NAMALWA (cell line): ENCODE measurements at regions not wholly inside any gene's neighbourhood (a gene's known extent, or its start where the extent isn't known, plus 50 kb on each side); places are given as distances from the start of the nearest gene placed in this dataset.

Experiments used
- DNase-seq: peaks from one replicate; pipeline ENCODE4 v3.0.0-alpha.2; 2015; ENCODE audit warnings: low spot score

DNA sequence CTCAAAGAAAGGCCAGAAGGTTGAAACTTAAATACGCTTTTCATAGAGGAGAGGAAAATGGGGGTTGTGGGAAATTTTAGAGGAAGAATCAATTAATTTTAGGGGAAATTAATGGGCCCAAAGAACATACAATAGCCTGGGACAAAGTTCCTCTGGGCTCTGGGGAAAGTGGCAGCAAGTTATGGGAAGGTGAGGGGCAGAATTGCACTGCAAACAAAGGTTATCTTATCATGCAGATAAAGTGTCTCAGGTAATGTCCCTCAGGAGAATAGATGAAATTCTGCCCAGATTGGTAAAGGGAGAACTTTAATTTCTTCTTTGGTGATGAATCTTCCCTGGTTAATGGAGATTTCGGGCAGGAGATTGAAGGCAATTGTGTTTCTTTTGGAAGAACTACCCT is 326.1 kb upstream of the SLC24A2 start:
- DNase-seq = no peak

- DNase-seq = no peak
These were observed 323.5 kb upstream of the SLC24A2 start for GRCh38 chr9:20112205-20112783.

- DNase-seq = no peak
These were observed 322.5 kb upstream of the SLC24A2 start for GRCh38 chr9:20111173-20111843.

- no peak for DNase-seq
These were observed 306.7 kb upstream of the SLC24A2 start for GRCh38 chr9:20095430-20096092.

- DNase-seq = no peak
These were observed 303.7 kb upstream of the SLC24A2 start for GRCh38 chr9:20092561-20092960.

- DNase-seq = no peak
These were observed 298.6 kb upstream of the SLC24A2 start for GRCh38 chr9:20087481-20087880.

DNA sequence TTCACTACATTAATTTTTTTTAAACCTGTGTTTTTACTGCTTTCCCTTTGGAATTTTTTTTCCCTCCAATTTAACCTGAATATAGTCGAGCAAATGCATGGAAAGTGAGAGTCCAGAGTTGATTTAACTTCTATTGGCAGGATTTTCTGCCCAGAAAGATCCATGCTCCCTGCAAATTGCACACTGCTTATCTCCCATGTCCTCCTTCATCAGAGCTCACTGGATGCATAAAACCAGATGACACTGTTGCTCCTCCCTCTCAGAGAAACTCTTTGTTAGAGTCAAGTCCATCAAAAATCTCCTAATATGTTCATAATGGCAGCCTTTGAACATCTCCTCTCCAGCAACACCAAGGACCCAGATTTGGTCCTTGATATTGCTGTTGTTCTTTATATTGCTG is 297.0 kb upstream of the SLC24A2 start:
- no peak for DNase-seq

GRCh38 chr9:20084125-20084524 is 295.3 kb upstream of the SLC24A2 start:
- DNase-seq = no peak

DNA sequence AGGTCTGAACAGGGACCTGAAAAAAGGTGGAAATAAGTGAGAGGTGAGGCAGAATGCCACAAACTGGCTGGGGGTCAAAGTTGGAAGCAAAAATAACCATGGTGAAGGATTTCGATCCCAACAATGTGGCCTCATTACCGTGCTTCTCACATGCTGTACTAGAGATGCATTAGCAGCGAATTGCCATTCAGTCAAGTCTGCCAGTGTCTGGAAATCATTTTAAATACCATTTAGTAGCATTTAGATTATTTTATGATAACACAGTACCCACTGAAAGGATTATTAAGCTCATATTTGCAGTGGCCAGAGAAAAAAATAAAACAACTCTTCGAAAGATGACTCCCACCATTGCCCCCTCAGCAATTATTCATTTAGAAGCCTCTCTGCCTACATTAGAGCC is 294.6 kb upstream of the SLC24A2 start:
- no peak for DNase-seq

DNA sequence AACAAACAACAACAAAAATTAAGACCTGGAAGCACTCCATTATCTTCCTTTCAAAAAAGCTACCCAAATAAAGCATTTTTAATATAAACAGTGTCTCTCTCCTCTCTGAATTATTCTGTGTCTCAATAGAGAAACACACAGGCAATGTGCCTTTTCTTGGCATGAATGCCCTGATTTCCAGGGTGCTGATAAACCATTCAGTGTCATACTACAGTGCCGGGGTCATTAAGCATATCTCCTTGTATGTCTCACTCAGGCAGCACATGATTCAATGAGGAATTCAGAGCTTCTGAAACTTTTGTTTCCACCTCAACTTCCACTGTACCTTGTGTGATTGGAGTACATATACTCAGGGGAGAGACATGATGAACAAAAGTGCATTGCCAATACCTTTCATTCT is 294.0 kb upstream of the SLC24A2 start:
- no peak for DNase-seq

- DNase-seq = no peak
These were observed 293.6 kb upstream of the SLC24A2 start for GRCh38 chr9:20082406-20082805.

- DNase-seq = no peak
These were observed 289.4 kb upstream of the SLC24A2 start for GRCh38 chr9:20078246-20078645.

DNA sequence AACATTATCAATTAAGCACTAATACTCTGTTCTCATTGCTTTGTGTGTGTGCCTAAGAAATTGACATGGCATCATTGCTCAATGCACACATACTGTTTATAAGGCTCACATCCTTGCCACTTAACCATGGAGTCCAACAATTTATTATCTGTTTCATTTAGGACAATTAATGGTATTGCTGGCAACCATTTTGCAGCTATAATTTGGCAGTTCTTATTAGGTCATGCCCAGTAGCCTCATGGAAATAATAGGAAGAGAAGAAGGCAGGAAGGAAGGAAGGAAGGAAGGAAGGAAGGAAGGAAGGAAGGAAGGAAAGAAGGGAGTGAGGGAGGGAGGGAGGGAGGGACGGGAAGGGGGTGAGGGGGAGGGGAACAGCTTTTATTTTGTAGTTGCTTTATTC is 285.5 kb upstream of the SLC24A2 start:
- no peak for DNase-seq

DNA sequence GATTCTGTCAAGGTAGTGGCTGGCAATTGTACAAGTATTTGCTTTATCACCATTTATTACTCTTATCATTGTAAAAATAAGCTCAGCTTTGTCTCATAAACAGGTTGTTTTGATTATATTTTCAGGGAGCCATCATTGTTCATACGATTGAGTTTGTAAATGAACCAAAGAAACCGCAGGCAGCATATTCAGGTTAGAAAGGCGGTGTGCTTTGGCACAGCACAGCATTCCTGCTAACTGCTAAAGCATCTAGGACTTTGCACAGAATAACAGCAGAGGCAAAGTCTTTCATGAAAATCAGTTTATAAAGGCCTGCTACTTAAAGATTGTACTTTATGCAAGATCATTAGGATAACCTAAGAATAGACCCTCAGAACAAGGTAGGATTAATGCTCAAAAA is 281.5 kb upstream of the SLC24A2 start:
- DNase-seq = no peak

DNA sequence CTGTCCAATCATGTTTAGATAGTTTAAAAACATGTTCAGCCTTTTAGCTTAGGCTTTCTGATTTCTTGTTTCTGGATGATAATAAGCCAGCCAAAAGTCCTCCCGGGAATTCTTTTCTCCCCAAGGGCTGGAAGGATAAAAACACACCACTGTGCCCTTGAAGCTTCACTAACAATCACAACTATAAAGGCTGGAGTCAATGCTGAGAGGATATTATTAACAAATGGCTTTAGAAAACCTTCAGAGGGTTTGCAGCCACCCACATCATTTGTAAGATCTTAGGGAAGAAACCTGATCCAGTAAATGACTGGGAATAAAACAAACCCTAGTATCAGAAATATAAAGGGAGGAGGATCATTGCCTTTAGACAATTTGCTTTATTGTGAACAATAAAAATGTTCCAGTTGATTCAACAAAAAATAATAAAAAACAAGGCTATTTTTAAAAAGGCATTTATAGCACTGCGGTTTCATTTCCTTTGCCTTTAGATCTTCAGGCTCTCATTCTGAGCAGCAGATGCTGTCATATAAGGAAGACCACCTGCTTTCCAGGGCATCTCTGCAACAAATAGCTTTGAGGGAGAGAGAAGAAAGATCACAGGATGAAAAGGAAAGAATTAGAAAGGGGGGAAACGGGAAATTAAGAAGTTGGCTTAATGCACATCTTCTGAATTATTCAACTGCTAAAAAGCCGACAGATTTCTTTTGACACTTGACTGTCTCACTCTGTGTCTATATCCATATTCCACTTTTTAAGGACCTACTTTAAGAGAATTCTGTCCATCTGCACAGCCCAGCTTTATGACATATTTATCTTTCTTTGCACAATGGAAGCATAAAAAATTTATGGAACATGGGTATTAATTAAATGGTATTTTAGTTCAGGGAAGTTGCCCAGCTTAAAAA is 277.2 kb upstream of the SLC24A2 start:
- peak; percentile 56 for DNase-seq

GRCh38 chr9:20065046-20065445 is 276.2 kb upstream of the SLC24A2 start:
- DNase-seq = peak; percentile 9

DNA sequence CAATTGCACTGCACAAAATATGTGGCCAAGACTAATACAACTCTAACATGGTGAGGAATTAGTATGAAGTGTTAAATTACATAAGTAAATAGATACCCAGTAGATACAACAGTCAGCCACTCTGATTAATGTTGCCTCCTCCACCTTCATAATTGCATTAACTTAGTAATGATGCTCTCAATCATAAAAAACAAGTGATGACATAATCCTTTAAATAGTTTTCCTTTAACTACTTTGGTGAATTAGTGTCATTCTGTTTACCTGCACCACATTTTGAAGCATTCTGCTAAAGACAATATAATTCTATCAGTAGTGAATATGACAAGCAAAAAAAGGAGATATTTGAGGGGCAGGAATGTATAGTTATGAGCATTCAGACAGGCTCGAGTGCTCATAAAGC is 265.9 kb upstream of the SLC24A2 start:
- DNase-seq = no peak

DNA sequence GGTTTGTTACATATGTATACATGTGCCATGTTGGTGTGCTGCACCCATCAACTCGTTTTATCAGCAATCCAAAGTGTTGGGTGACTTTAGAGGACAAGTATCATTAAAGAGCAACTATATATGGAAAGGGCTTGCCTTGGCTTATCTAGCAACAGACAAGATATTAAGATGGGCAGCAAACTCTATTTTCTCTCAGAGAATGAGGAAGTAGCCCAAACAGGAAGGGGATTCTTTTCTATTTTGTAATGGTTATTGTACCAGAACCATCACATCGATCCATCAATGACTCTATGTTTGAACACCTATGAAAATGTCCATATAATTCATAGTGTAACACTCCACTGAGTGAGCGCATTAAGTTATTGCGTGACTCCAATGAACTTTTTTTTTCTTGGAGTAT is 260.1 kb upstream of the SLC24A2 start:
- DNase-seq = peak; percentile 34

DNA sequence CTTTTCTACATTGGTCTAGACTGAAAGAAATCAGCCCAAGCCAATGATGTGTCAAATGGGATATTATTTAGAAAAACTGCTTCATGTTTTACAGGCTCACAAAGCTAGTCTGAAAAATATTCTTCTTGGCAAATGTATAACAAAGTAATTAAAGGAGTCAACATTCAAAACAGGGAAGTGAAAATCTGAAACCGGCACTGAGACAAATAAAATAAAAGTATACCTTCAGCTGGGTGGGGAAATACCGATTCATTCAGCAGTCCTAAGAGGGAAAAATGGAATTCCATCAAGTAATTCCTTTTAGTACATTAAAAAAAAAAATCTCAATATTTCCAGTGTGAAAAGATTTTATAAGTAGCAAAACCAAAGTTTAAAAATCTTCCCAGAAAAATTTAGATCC is 259.6 kb upstream of the SLC24A2 start:
- DNase-seq = peak; percentile 26

DNA sequence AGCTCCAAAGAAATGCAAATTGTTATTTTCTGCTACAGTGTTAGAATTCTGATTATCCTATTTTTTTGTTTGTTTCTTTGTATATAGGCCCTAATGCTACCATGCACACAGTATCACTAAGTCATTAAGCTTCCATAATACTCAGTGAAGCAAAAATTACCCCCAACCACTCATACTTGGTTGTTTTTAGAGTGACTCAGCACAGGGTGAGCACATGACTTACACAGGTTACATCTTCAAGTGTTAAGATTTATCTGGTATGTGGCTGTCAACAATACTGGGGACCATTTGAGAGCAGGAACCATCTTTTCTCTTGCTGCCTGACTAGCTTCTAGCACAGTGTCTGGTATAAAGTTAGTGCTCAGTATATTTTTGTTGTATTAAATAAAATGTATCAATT is 255.8 kb upstream of the SLC24A2 start:
- DNase-seq = no peak

- DNase-seq = peak; percentile 10
These were observed 254.6 kb upstream of the SLC24A2 start for GRCh38 chr9:20043461-20043860.

- no peak for DNase-seq
These were observed 254.2 kb upstream of the SLC24A2 start for GRCh38 chr9:20043035-20043434.
